Activated CD4-positive, alpha-beta T cell treated with anti-CD3 and anti-CD28 coated beads for 48 hours (primary cell): ENCODE measurements at regions not wholly inside any gene's neighbourhood (a gene's known extent, or its start where the extent isn't known, plus 50 kb on each side); places are given as distances from the start of the nearest gene placed in this dataset.

Experiments
- DNase-seq: peaks from one replicate; pipeline ENCODE4 v3.0.0-alpha.2; 2020

- no peak for DNase-seq
Observed at GRCh38 chr12:93043877-93044209, 114.7 kb upstream of the EEA1 start.

DNA sequence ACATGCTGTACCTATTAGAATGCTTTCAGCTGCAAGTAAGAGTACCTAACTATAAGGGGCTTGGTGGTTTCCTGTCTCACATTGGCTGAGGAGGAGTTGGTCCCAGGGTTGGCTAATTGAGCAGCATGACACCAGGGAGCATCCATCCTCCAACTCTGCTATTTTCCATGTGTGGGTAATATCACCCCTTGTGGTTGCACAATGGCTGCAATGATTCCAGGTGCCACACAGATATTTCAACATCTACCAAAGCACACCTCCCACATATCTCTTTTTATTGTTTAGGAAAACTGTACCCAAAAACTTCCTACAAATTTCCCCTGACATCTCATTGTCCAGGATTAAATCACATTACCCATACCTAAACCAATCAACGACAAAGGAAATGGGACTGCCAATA, 118.0 kb upstream of the EEA1 start:
- no peak for DNase-seq

DNA sequence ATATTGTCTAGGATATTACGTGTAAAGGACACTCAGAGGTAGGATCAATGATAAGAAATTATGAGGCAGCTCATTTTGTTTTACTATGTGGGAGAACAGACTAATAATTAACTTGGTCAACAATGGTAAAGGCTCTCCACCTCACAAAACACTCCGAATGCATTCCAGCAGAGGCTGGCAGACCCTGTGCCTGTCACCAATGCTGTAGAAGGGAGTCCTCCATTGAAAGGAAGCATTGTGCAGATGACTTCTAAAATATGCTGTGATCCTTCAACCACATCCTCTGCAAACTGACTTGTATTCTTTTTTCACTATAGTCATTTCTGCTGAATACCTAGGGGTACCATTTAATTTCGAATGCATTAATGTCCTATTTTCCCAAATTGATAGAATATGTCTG, 119.6 kb upstream of the EEA1 start:
- no peak for DNase-seq

GRCh38 chr12:93050026-93050747, 121.1 kb upstream of the EEA1 start:
- no peak for DNase-seq

DNA sequence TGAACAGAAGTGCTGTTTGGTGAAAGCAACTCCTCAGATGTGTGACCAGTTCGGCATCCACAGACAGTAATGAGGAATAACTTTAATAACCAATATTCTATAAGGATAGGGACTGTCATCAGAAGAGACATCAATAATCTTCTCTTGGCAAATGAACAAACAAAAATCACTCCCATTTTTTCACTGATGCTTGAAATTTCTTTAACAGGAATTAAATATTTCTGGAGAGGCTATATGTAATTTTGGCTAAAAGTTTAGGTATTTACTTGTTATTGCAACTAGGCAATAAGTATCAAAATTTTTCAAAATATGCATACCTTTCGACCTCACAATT, 121.6 kb upstream of the EEA1 start:
- no peak for DNase-seq

DNA sequence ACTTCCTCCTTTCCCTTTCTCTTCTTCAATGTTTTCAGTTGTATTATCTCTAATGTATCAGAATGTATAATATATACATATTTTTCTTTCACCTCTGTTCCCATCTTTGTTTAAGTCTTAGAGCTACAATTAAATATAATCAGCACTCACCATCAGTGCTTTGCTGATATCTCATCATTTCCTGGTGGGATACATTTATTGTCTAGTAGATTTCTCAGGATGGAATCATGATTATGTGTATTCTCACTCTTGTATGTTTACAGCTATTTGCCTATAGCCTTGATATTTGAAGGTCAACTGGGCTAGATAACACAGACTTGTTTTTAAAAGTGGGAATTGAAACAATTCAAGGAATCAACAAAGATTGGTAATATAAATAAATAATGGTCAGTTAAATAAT, 124.9 kb upstream of the EEA1 start:
- no peak for DNase-seq

- no peak for DNase-seq
Observed at GRCh38 chr12:93055221-93055620, 126.1 kb upstream of the EEA1 start.

- no peak for DNase-seq
Observed at GRCh38 chr12:93056971-93057535, 128.0 kb upstream of the EEA1 start.

DNA sequence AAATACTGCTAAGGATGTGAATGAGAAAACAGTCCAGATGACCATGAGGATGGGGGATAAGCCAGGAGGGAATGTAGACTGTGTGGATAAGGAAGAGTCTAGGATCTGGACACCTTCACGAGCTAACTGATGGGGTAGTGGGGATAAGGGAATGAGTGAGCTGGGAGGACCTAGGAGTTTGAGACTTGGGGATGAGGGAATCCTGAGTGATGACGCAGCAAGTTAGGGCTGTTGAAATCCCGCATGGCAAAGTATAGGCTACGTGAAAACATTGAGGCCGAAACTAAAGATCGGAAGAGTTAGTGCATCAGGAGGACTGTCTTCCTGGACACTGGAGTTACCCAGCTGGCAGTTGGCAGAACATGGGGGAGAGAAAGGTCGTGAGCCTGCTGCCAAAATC, 129.2 kb upstream of the EEA1 start:
- DNase-seq, result no peak

DNA sequence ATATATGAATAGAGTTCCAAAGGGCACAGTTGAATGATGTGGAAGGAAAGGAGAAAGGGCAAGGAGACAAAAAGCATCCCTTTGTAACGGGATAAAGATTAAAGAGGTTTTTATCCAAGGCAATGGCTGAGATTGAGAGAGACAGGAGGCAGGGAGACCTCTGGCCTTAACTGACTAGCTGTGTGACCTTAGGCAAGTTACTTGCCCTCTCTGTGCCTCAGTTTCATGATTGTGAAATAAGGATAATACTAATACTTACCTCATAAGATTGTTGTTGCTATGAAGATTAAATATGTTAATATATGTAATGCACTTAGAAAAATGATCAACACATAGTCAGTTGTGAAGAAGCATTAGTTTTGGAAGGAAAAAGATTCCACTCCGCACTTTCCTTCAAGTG, 130.2 kb upstream of the EEA1 start:
- DNase-seq, result no peak

DNA sequence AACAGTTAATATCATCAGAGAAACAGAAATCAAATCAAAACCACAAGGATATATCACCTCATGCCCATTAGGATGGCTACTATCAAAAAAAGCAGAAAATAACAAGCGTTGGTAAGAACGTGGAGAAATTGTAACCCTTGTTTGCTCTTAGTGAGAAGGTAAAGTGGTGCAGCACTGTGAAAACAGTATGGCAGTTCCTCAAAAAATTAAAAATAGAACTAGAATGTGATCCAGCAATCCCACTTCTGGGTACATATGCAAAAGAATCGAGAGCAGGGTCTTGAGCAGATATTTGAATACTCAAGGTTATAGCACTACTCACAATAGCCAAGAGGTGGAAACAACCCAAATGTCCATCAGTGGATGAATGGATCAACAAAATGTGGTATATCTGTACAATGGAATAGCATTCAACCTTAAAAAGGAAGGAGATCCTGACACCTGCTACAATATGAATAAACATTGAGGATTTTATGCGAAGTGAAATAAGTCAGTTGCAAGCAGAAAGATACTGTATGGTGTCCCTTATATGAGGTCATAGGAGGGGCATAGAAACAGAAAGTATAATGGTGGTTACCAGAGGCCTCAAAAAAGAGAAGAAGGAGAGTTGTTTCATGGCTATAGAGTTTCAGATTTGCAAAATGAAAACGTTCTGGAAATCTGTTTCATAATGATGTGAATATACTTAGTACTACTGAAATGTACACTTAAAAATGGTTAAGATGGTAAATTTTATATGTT, 131.0 kb upstream of the EEA1 start:
- no peak for DNase-seq

DNA sequence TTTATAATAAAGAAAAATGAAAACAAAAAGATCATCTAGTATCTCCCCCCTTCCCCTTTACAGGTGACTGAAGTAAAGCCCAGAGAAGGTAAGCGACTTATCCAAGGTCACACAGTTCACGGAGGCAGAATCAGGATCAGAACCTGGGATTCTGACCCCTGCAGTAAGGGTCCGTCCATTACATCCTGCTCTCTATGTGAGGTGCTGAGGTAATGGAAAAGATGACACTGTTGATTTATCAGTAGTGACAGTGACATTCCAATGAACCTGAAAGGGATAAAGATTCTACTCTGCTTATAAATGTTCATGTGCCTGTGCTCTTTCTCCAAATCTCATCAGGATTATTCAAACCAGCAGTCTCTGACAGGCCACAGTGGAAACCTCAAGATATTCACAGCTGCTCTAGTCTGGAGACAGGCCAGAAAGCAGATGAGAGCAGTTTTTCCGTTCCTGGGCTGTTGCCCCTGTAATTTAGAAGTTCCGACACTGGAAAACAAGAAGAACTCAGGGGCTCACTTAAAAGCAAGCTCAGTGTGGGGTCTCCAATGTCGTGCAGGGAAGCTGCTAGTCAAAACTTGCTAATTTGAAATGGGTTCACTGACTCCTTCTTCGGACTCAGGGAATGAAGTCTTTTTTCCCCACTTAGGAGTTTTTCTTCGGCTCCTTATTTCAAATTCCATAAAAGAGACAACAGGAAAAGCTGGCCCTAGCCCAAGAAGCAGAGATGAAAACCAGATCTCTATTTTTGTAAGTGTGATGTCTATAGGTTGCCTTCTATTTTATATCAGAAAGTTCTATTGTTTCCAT, 131.8 kb upstream of the EEA1 start:
- DNase-seq, result peak; percentile 21

- DNase-seq, result no peak
Observed at GRCh38 chr12:93061473-93062419, 132.7 kb upstream of the EEA1 start.

- DNase-seq, result no peak
Observed at GRCh38 chr12:93065896-93066295, 136.8 kb upstream of the EEA1 start.

DNA sequence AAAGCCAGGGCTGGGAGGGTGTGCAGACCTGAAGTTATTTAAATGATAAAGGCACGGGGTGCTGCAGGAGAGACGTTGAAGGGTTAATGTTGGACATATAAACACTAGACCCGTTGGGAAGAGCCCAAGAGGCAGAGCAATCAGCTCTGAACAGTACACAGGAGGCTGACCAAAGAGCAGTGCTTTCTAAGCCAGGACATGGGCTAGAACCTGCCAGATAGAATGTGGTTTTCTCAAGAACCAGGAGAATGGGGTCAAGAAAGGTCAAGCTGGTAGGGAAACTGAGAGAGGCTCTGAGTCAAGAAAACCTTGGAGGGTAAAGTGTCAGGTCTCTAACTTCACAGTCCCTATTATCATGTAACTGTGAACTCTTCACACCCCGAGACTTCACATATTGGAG, 143.2 kb upstream of the EEA1 start:
- DNase-seq, result no peak

DNA sequence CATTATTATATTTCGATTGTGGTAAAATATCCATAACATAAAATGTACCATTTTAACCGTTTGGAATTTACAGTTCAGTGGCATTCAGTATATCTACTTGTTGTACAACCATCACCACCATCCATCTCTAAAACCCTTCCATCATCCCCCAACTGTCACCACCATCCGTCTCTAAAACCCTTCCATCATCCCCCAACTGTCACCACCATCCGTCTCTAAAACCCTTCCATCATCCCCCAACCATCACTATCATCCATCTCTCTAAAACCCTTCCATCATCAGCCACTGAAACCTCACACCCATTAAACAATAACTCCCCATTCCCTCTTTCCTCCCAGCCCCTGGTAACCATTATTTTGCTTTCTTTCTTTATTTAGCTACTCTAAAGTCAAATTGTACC, 144.2 kb upstream of the EEA1 start:
- no peak for DNase-seq

GRCh38 chr12:93078059-93078458, 149.0 kb upstream of the EEA1 start:
- DNase-seq, result no peak

- no peak for DNase-seq
Observed at GRCh38 chr12:93078577-93078976, 149.5 kb upstream of the EEA1 start.

- no peak for DNase-seq
Observed at GRCh38 chr12:93079271-93079670, 150.2 kb upstream of the EEA1 start.

DNA sequence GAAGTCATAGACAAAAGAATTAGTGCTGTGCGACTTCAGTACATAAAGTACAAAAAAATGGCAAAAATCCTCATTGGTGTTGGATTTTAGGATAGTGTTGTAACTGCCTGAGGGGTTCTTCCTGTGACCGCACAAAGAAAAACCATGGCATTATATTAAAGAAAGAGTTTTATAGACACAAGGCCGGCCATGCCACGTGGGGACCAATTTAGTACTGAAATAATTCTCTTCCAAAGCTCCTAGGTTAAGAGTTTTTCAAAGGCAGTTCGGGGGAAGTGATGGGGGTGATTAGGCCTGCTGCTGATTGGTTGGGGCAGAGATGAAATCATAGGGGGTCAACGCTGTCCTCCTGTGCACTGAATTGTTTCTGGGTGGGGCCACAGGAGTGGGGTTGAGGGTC, 150.9 kb upstream of the EEA1 start:
- DNase-seq, result no peak

GRCh38 chr12:93080452-93080851, 151.4 kb upstream of the EEA1 start:
- DNase-seq, result no peak

DNA sequence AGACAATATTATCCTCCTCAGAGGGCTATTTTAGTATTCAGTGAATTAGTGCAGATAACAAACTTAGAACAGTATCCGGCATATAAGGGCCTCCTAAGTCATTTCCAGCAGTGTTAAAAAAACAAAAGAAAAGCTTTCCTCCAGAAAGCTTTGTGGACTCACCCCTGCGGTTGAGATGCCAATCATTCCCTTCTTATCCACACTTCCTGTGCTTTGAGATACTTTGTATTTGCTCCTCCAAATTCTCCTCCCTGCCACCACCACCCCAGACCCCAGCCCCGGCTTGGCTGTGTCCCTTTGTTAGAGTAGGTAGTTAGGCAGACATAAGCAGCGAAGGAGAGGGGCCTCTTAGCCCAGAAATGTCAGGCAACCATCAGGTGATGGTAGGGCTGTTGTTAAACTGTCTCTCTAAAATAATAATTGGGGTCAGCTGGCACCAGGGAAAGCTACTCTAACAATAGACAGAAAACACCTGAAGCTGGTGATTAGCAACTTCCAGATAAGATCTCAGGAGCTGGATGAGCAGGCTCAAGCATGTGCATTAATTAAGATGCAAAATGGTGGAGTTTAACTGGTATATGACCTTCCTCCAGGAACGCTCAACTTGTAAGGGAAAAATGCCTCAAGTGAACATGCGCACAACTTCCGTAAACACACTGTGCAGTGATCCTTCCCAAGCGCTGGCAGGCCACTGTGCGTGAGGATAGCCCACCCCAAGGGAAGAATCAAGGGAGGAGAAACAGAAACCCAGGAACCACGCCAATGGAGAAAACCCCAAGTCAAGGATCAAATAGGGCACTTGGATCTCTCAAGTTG, 152.1 kb upstream of the EEA1 start:
- no peak for DNase-seq
